ENCODE measurements at regions not wholly inside any gene's neighbourhood (a gene's known extent, or its start where the extent isn't known, plus 50 kb on each side); places are given as distances from the start of the nearest gene placed in this dataset.

- H3K27me3 ChIP-seq (replicated peaks; ENCODE audit: insufficient read depth), result no peaks in the 10 kb centered on the region
- in situ Hi-C loops (cut with MboI), result no loop called here
- TF ChIP-seq EZH2phosphoT487 (IDR thresholded peaks at IDR 0.05; ENCODE audit: insufficient read depth, low read depth) (no peak), EZH2 (IDR thresholded peaks at IDR 0.05; ENCODE audit: insufficient read depth, poor library complexity, severe bottlenecking) (no peak)
- no peak overlapping the region for H3K9ac ChIP-seq
- peak; percentile 66 for DNase-seq
- H3K4me2 ChIP-seq (ENCODE audit: unreplicated experiment), result peak overlapping the region; percentile 31
- H3K79me2 ChIP-seq (ENCODE audit: insufficient read depth), result no peaks in the 10 kb centered on the region
- H3K27ac ChIP-seq, result peak overlapping the region; percentile 52
- H4K20me1 ChIP-seq (ENCODE audit: insufficient read depth), result no peaks in the 10 kb centered on the region
- H3K9me2 ChIP-seq (ENCODE audit: insufficient read depth), result no peaks in the 10 kb centered on the region
- no peaks in the 10 kb centered on the region for H3K36me3 ChIP-seq (ENCODE audit: low read depth)
- no peak overlapping the region for H2AFZ ChIP-seq
- no peaks in the 10 kb centered on the region for H3K9me3 ChIP-seq (ENCODE audit: low read depth)
- H3K4me1 ChIP-seq (ENCODE audit: insufficient read depth), result peaks cover 49% of the 10 kb centered on the region
- H3K4me3 ChIP-seq, result no peak overlapping the region
- peaks cover 41% of the 10 kb centered on the region for H3F3A ChIP-seq (ENCODE audit: insufficient read depth)
These were observed 679.7 kb downstream of the NYAP2 start for GRCh38 chr2:226079196-226079595.

- Histone ChIP-seq H3K27ac (peak overlapping the region; percentile 52; the same call in 1 of the 2 replicates), H3K4me2 (ENCODE audit: unreplicated experiment) (peak overlapping the region; percentile 31), H4K20me1 (ENCODE audit: insufficient read depth) (no peaks in the 10 kb centered on the region), H3K9ac (no peak overlapping the region), H3K79me2 (ENCODE audit: insufficient read depth) (no peaks in the 10 kb centered on the region), H3K9me2 (ENCODE audit: insufficient read depth) (no peaks in the 10 kb centered on the region), H3K4me3 (no peak overlapping the region), H3K27me3 (replicated peaks; ENCODE audit: insufficient read depth) (no peaks in the 10 kb centered on the region), H2AFZ (no peak overlapping the region), H3K9me3 (ENCODE audit: low read depth) (no peaks in the 10 kb centered on the region), H3F3A (ENCODE audit: insufficient read depth) (peaks cover 41% of the 10 kb centered on the region), H3K4me1 (ENCODE audit: insufficient read depth) (peaks cover 49% of the 10 kb centered on the region), H3K36me3 (ENCODE audit: low read depth) (no peaks in the 10 kb centered on the region)
- in situ Hi-C loops (cut with MboI), result no loop called here
- DNase-seq, result peak; percentile 17
- TF ChIP-seq EZH2 (IDR thresholded peaks at IDR 0.05; ENCODE audit: insufficient read depth, poor library complexity, severe bottlenecking) (no peak), EZH2phosphoT487 (IDR thresholded peaks at IDR 0.05; ENCODE audit: insufficient read depth, low read depth) (no peak)
These were observed 679.2 kb downstream of the NYAP2 start for GRCh38 chr2:226078666-226079065.

GRCh38 chr2:226077841-226078240 lies 678.3 kb downstream of the NYAP2 start:
- no peak overlapping the region for H3K4me3 ChIP-seq
- H3F3A ChIP-seq (ENCODE audit: insufficient read depth), result peaks cover 41% of the 10 kb centered on the region
- H3K4me2 ChIP-seq (ENCODE audit: unreplicated experiment), result no peak overlapping the region
- DNase-seq, result no peak
- H3K4me1 ChIP-seq (ENCODE audit: insufficient read depth), result peaks cover 49% of the 10 kb centered on the region
- TF ChIP-seq EZH2 (IDR thresholded peaks at IDR 0.05; ENCODE audit: insufficient read depth, poor library complexity, severe bottlenecking), result no peak
- TF ChIP-seq EZH2phosphoT487 (IDR thresholded peaks at IDR 0.05; ENCODE audit: insufficient read depth, low read depth), result no peak
- H2AFZ ChIP-seq, result no peak overlapping the region
- H3K27ac ChIP-seq, result no peak overlapping the region
- in situ Hi-C loops (cut with MboI), result no loop called here
- no peaks in the 10 kb centered on the region for H3K9me3 ChIP-seq (ENCODE audit: low read depth)
- H3K79me2 ChIP-seq (ENCODE audit: insufficient read depth), result no peaks in the 10 kb centered on the region
- no peaks in the 10 kb centered on the region for H3K9me2 ChIP-seq (ENCODE audit: insufficient read depth)
- no peaks in the 10 kb centered on the region for H3K27me3 ChIP-seq (replicated peaks; ENCODE audit: insufficient read depth)
- H3K9ac ChIP-seq, result no peak overlapping the region
- no peaks in the 10 kb centered on the region for H3K36me3 ChIP-seq (ENCODE audit: low read depth)
- no peaks in the 10 kb centered on the region for H4K20me1 ChIP-seq (ENCODE audit: insufficient read depth)

GRCh38 chr2:226077031-226077430 lies 677.5 kb downstream of the NYAP2 start:
- Histone ChIP-seq H3K9me2 (ENCODE audit: insufficient read depth) (no peaks in the 10 kb centered on the region), H2AFZ (no peak overlapping the region), H3K27me3 (replicated peaks; ENCODE audit: insufficient read depth) (no peaks in the 10 kb centered on the region), H3K4me3 (no peak overlapping the region), H3K4me1 (ENCODE audit: insufficient read depth) (peaks cover 49% of the 10 kb centered on the region), H4K20me1 (ENCODE audit: insufficient read depth) (no peaks in the 10 kb centered on the region), H3K27ac (no peak overlapping the region), H3K79me2 (ENCODE audit: insufficient read depth) (no peaks in the 10 kb centered on the region), H3K36me3 (ENCODE audit: low read depth) (no peaks in the 10 kb centered on the region), H3F3A (ENCODE audit: insufficient read depth) (peaks cover 41% of the 10 kb centered on the region), H3K9ac (no peak overlapping the region), H3K4me2 (ENCODE audit: unreplicated experiment) (peak overlapping the region; percentile 40), H3K9me3 (ENCODE audit: low read depth) (no peaks in the 10 kb centered on the region)
- TF ChIP-seq EZH2 (IDR thresholded peaks at IDR 0.05; ENCODE audit: insufficient read depth, poor library complexity, severe bottlenecking), result no peak
- TF ChIP-seq EZH2phosphoT487 (IDR thresholded peaks at IDR 0.05; ENCODE audit: insufficient read depth, low read depth), result no peak
- DNase-seq, result peak; percentile 58
- in situ Hi-C loops (cut with MboI), result no loop called here

GRCh38 chr2:226076529-226076928 lies 677.0 kb downstream of the NYAP2 start:
- H3K27me3 ChIP-seq (replicated peaks; ENCODE audit: insufficient read depth), result no peaks in the 10 kb centered on the region
- no peaks in the 10 kb centered on the region for H3K79me2 ChIP-seq (ENCODE audit: insufficient read depth)
- H3K36me3 ChIP-seq (ENCODE audit: low read depth), result no peaks in the 10 kb centered on the region
- WGBS, 2 experiments (ENCODE audit: low coverage in 1 of 2, low lambda C conversion rate in 2 of 2, missing lambda C conversion rate in 2 of 2), result 11 to 20% methylated on average over 1 of the region's 1 CpG
- peak; percentile 13 for DNase-seq
- peaks cover 41% of the 10 kb centered on the region for H3F3A ChIP-seq (ENCODE audit: insufficient read depth)
- H2AFZ ChIP-seq, result no peak overlapping the region
- H3K4me2 ChIP-seq (ENCODE audit: unreplicated experiment), result peak overlapping the region; percentile 40
- H3K9me3 ChIP-seq (ENCODE audit: low read depth), result no peaks in the 10 kb centered on the region
- H3K9ac ChIP-seq, result no peak overlapping the region
- peaks cover 49% of the 10 kb centered on the region for H3K4me1 ChIP-seq (ENCODE audit: insufficient read depth)
- H3K27ac ChIP-seq, result no peak overlapping the region
- TF ChIP-seq EZH2phosphoT487 (IDR thresholded peaks at IDR 0.05; ENCODE audit: insufficient read depth, low read depth) (no peak), EZH2 (IDR thresholded peaks at IDR 0.05; ENCODE audit: insufficient read depth, poor library complexity, severe bottlenecking) (no peak)
- H3K4me3 ChIP-seq, result no peak overlapping the region
- H3K9me2 ChIP-seq (ENCODE audit: insufficient read depth), result no peaks in the 10 kb centered on the region
- no peaks in the 10 kb centered on the region for H4K20me1 ChIP-seq (ENCODE audit: insufficient read depth)
- in situ Hi-C loops (cut with MboI), result no loop called here

All from GM23248 (cell line).